CD4-positive, alpha-beta T cell treated with Interleukin-12 subunit alpha and Interleukin-12 subunit beta, for 1 hour (primary cell): ENCODE measurements at regions not wholly inside any gene's neighbourhood (a gene's known extent, or its start where the extent isn't known, plus 50 kb on each side); places are given as distances from the start of the nearest gene placed in this dataset.
A peak's percentile ranks its signal among the peaks of the same experiment; 100 is the strongest.

ENCODE experiments used
- DNase-seq: peaks from one replicate; pipeline ENCODE4 v3.0.0-alpha.2; 2020

- DNase-seq: no peak
These were observed 850.8 kb downstream of the BRD1 start for GRCh38 chr22:48976556-48977535.

- no peak for DNase-seq
These were observed 851.8 kb downstream of the BRD1 start for GRCh38 chr22:48975886-48976285.

GRCh38 chr22:48975316-48975741, 852.3 kb downstream of the BRD1 start:
- no peak for DNase-seq

GRCh38 chr22:48974443-48975315, 853.0 kb downstream of the BRD1 start:
- no peak for DNase-seq

GRCh38 chr22:48973694-48974041, 854.0 kb downstream of the BRD1 start:
- no peak for DNase-seq

GRCh38 chr22:48972979-48973693, 854.5 kb downstream of the BRD1 start:
- no peak for DNase-seq

- DNase-seq: peak; percentile 6
These were observed 859.3 kb downstream of the BRD1 start for GRCh38 chr22:48968201-48968959.

GRCh38 chr22:48963405-48963804, 864.3 kb downstream of the BRD1 start:
- no peak for DNase-seq

- no peak for DNase-seq
These were observed 866.0 kb downstream of the BRD1 start for GRCh38 chr22:48961705-48962104.

GRCh38 chr22:48960980-48961660, 866.6 kb downstream of the BRD1 start:
- no peak for DNase-seq

GRCh38 chr22:48960576-48960975, 867.1 kb downstream of the BRD1 start:
- no peak for DNase-seq

- DNase-seq: no peak
These were observed 868.2 kb downstream of the BRD1 start for GRCh38 chr22:48959496-48959895.

- DNase-seq: no peak
These were observed 869.7 kb downstream of the BRD1 start for GRCh38 chr22:48957987-48958321.

GRCh38 chr22:48957311-48957986, 870.2 kb downstream of the BRD1 start:
- no peak for DNase-seq

- no peak for DNase-seq
These were observed 872.0 kb downstream of the BRD1 start for GRCh38 chr22:48955351-48956311.

GRCh38 chr22:48954781-48955311, 872.8 kb downstream of the BRD1 start:
- no peak for DNase-seq

GRCh38 chr22:48953830-48954229, 873.8 kb downstream of the BRD1 start:
- no peak for DNase-seq

GRCh38 chr22:48953103-48953720, 874.5 kb downstream of the BRD1 start:
- DNase-seq: no peak
